Glutamatergic neuron (in vitro differentiated cells): ENCODE measurements at regions not wholly inside any gene's neighbourhood (a gene's known extent, or its start where the extent isn't known, plus 50 kb on each side); places are given as distances from the start of the nearest gene placed in this dataset.

Source experiments
- DNase-seq: peaks from one replicate; pipeline ENCODE4 v3.0.0; 2022
- H3K27ac Mint-ChIP-seq: one replicate; pipeline ENCODE4 v1.8.0; 2020; ENCODE audit warnings: mild to moderate bottlenecking, mixed read lengths, inconsistent platforms; ENCODE audit not compliant: unreplicated experiment
- H3K27me3 Mint-ChIP-seq: one replicate; pipeline ENCODE4 v1.8.0; 2020; ENCODE audit warnings: mild to moderate bottlenecking, moderate library complexity, mixed read lengths, inconsistent platforms; ENCODE audit not compliant: unreplicated experiment
- H3K36me3 Mint-ChIP-seq: one replicate; pipeline ENCODE4 v1.8.0; 2020; ENCODE audit warnings: mild to moderate bottlenecking, mixed read lengths, inconsistent platforms; ENCODE audit not compliant: unreplicated experiment
- H3K4me1 Mint-ChIP-seq: one replicate; pipeline ENCODE4 v1.8.0; 2020; ENCODE audit warnings: mild to moderate bottlenecking, low read depth, mixed read lengths, inconsistent platforms; ENCODE audit not compliant: unreplicated experiment
- H3K4me3 Mint-ChIP-seq: one replicate; pipeline ENCODE4 v1.8.0; 2020; ENCODE audit warnings: mild to moderate bottlenecking, mixed read lengths, inconsistent platforms; ENCODE audit not compliant: unreplicated experiment
- H3K9me3 Mint-ChIP-seq: one replicate; pipeline ENCODE4 v1.8.0; 2020; ENCODE audit warnings: mild to moderate bottlenecking, moderate library complexity, mixed read lengths, inconsistent platforms; ENCODE audit not compliant: unreplicated experiment
- TF ChIP-seq, protein P1 (sequence below): fragments of 200-600 bp; sonication (generic); IDR thresholded peaks from one replicate; pipeline ENCODE4 v1.5.0; 2021; ENCODE audit not compliant: partially characterized antibody, unreplicated experiment

DNA sequence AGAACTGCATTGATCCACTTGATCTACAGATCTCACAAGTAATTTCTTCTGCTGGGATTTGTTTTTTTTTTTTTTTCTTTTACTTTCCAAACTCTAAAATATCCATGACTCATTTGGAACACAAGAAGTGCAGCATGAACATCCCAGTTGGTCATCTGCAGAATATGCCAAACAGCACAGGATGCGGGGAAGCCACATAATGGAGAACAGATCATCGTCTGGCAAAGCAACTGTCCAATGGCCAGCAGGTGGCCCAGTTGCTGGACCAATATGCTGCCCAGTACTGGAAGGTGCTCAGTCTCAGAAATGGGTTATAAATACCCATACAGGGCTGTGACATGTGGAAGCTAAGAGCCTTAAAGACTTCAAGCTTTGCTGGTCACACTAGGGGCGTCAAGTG is 221.3 kb upstream of the TAS2R1 start:
- H3K4me1 Mint-ChIP-seq = no peaks in the 10 kb centered on the region
- no peak for DNase-seq
- peaks cover 9% of the 10 kb centered on the region for H3K36me3 Mint-ChIP-seq
- peaks cover 1% of the 10 kb centered on the region for H3K27me3 Mint-ChIP-seq
- no peak overlapping the region for H3K27ac Mint-ChIP-seq
- TF ChIP-seq, protein P1, sequence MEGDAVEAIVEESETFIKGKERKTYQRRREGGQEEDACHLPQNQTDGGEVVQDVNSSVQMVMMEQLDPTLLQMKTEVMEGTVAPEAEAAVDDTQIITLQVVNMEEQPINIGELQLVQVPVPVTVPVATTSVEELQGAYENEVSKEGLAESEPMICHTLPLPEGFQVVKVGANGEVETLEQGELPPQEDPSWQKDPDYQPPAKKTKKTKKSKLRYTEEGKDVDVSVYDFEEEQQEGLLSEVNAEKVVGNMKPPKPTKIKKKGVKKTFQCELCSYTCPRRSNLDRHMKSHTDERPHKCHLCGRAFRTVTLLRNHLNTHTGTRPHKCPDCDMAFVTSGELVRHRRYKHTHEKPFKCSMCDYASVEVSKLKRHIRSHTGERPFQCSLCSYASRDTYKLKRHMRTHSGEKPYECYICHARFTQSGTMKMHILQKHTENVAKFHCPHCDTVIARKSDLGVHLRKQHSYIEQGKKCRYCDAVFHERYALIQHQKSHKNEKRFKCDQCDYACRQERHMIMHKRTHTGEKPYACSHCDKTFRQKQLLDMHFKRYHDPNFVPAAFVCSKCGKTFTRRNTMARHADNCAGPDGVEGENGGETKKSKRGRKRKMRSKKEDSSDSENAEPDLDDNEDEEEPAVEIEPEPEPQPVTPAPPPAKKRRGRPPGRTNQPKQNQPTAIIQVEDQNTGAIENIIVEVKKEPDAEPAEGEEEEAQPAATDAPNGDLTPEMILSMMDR = no peak
- no peak overlapping the region for H3K4me3 Mint-ChIP-seq
- no peaks in the 10 kb centered on the region for H3K9me3 Mint-ChIP-seq

DNA sequence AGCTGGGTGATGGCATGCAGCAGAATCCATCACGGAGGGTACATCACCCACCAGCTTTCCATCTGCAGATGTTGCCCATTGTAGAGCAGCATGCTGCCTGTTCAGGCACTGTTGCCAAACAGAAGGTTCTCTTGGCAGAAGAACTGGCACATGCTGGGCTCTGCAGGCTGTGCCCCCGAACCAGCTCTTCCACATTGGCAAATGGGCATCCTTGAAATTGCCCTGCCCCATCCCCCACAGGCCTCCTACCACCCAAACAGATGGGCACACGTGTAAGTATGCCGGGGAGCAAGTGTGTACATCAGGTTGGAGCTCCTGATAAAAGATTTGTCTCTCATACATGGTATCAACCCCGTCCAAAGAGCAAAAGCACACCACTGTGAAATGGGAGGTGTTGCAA is 220.3 kb upstream of the TAS2R1 start:
- H3K27me3 Mint-ChIP-seq = peaks cover 1% of the 10 kb centered on the region
- H3K4me3 Mint-ChIP-seq = no peak overlapping the region
- no peak overlapping the region for H3K27ac Mint-ChIP-seq

DNA sequence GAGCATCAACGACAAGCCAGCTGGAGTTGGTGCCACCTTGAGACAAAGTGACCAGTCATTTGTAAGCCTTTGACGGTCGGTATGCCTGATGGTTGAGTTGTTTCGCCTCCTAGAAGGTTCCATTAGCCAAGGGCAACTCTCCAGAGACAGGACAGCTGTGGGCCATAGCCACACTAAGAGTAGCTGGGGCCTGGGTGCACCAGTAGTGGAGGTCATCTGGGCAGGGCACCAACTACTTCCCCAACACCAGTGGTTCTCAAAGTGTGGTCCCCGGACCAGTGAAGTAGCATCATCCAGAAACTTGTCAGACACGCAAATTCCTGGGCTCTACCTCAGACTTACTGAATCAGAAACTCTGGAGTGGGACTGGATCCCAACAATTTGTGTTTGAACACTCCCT is 217.5 kb upstream of the TAS2R1 start:
- Mint-ChIP-seq H3K27me3 (peaks cover 1% of the 10 kb centered on the region), H3K4me1 (no peaks in the 10 kb centered on the region), H3K27ac (no peak overlapping the region), H3K4me3 (no peak overlapping the region), H3K36me3 (peaks cover 6% of the 10 kb centered on the region), H3K9me3 (no peaks in the 10 kb centered on the region)
- TF ChIP-seq, protein P1 = no peak
- no peak for DNase-seq

More for the DNA sequence above, 220.3 kb upstream of the TAS2R1 start:
- Mint-ChIP-seq H3K36me3 (peaks cover 6% of the 10 kb centered on the region), H3K9me3 (no peaks in the 10 kb centered on the region), H3K4me1 (no peaks in the 10 kb centered on the region)
- TF ChIP-seq, protein P1 = no peak
- no peak for DNase-seq

DNA sequence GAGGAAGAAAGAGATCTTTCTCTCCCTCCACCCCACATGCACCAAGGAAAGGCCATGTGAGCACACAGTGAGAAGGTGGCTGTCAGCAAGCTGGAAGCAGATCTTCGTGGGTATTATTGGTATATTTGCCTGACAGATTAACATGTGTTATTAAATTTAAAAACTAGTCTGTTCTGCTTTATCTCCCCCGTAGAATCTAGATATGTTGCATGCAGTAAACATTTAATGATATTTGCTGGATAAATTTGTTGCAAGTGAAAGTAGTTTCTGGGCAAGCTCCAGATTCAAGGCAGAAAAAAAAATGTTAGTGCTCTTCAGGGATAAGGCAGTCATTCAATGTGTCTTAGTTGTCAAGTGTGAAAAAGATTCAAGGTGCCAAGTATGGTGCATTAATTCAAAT is 215.0 kb upstream of the TAS2R1 start:
- Mint-ChIP-seq H3K36me3 (peaks cover 6% of the 10 kb centered on the region), H3K27me3 (peaks cover 1% of the 10 kb centered on the region), H3K27ac (no peak overlapping the region), H3K4me1 (no peaks in the 10 kb centered on the region), H3K4me3 (no peak overlapping the region), H3K9me3 (no peaks in the 10 kb centered on the region)
- TF ChIP-seq, protein P1 = no peak
- DNase-seq = no peak

DNA sequence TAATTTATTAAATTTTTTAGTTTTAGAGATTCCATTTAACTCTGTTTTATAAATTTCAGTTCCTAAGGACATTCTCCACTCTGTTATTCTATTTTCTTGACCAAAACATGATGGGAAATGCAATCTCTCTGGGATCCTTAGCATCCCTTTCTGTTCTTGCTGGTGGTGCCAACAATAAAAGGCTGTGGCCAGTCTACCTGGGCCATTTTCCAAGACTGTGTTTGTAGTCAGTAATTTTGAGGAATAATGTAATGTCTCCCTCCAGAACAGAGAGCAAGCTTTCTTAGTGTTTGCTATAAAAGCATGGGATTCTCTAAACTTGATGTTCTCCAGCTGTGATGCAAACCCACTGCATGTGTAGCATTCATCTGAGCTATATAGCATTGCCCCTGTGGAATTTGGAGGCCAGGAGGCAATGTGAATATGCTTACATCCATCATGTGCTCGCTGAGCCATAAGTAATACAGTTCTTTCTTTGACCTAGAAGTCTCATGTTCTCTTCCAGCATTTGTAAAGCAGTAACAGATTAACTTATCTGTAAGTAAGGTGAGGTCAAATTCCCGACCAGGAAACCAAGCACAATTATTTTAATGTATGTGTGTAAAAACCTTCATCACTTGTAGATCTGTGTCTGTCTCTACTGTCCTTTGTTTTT is 211.5 kb upstream of the TAS2R1 start:
- no peak for DNase-seq
- no peaks in the 10 kb centered on the region for H3K4me1 Mint-ChIP-seq
- TF ChIP-seq, protein P1 = no peak
- H3K27ac Mint-ChIP-seq = no peak overlapping the region
- no peaks in the 10 kb centered on the region for H3K36me3 Mint-ChIP-seq
- H3K9me3 Mint-ChIP-seq = no peaks in the 10 kb centered on the region
- no peaks in the 10 kb centered on the region for H3K27me3 Mint-ChIP-seq
- no peak overlapping the region for H3K4me3 Mint-ChIP-seq
